Fibroblast of villous mesenchyme (primary cell): ENCODE measurements at regions not wholly inside any gene's neighbourhood (a gene's known extent, or its start where the extent isn't known, plus 50 kb on each side); places are given as distances from the start of the nearest gene placed in this dataset.
"Not testable (repeated sequence)": the region's sequence is repeated elsewhere in the genome, so short reads cannot be mapped to it uniquely, and the experiment has no call there.

Experiments
- DNase-seq: peaks from one replicate; pipeline ENCODE4 v3.0.0-alpha.2; 2010; ENCODE audit warnings: low read depth
- H3K4me3 ChIP-seq: 2 replicates; pipeline ENCODE4 v1.5.1; 2011; ENCODE audit warnings: low read depth, mild to moderate bottlenecking, low read length
- CTCF ChIP-seq: IDR thresholded peaks from 2 replicates; pipeline ENCODE4 v1.5.1; 2012; ENCODE audit warnings: low read depth, mild to moderate bottlenecking, low read length; ENCODE audit not compliant: insufficient read depth

- DNase-seq: no peak
- H3K4me3 ChIP-seq: no peak overlapping the region
- TF ChIP-seq CTCF: no peak
Measured at GRCh38 chr3:26233374-26233773, 389.2 kb upstream of the LRRC3B start.

DNA sequence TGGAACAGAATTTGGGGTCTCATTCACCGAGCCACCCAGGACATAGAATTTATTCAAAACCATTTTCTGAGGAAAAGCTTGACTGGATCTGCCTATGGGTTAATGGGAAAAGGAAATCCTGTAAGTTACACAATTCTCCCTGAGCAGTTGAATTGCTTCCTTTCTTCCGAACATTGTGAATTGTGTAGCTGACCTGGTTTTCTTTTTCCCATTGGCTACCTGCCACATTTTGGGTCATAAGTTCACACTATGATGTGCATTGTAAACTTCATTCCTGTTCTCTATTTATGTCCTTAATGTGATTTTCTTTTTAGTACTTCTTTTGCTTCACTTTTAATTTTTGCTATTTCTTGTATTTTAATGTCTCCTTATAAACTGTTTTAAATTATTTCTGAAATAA lies 386.0 kb upstream of the LRRC3B start:
- TF ChIP-seq CTCF: no peak
- no peak overlapping the region for H3K4me3 ChIP-seq
- no peak for DNase-seq

- no peak for TF ChIP-seq CTCF
- no peak for DNase-seq
Measured at GRCh38 chr3:26237036-26237682, 385.4 kb upstream of the LRRC3B start.

GRCh38 chr3:26244586-26244985 lies 378.0 kb upstream of the LRRC3B start:
- not testable (repeated sequence) for DNase-seq, H3K4me3 ChIP-seq

More at GRCh38 chr3:26237036-26237682, 385.4 kb upstream of the LRRC3B start:
- no peak overlapping the region for H3K4me3 ChIP-seq

DNA sequence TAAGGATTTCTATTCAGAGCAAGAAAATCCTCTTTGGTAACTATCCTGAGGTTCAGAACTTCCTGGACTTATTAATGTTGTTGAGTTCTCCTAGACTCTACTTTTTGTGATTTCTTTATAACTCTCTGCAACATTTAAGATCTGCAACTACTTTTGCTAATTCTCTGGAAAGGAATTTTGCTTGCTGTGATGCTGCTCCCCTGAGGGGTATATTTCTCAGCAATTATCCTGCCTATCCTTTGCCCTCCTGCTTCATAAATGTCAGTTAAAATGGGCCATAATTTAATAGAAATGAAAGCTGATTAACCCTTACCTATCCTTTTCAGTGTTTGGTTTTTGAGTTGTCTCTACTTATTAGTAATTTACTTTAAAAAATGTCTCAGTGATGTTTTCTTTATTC lies 377.3 kb upstream of the LRRC3B start:
- no peak overlapping the region for H3K4me3 ChIP-seq
- DNase-seq: no peak
- TF ChIP-seq CTCF: no peak

GRCh38 chr3:26246901-26247300 lies 375.7 kb upstream of the LRRC3B start:
- H3K4me3 ChIP-seq: no peak overlapping the region
- TF ChIP-seq CTCF: no peak
- no peak for DNase-seq

GRCh38 chr3:26247712-26248111 lies 374.9 kb upstream of the LRRC3B start:
- no peak for DNase-seq
- TF ChIP-seq CTCF: no peak
- no peak overlapping the region for H3K4me3 ChIP-seq
